ENCODE measurements at regions not wholly inside any gene's neighbourhood (a gene's known extent, or its start where the extent isn't known, plus 50 kb on each side); places are given as distances from the start of the nearest gene placed in this dataset.

- H3K36me3 ChIP-seq: no peaks in the 10 kb centered on the region
- no peak overlapping the region for H3K9ac ChIP-seq (ENCODE audit: low read depth in 2 of 2, low read length in 2 of 2)
- H3K27me3 ChIP-seq: no peaks in the 10 kb centered on the region
- no peak for DNase-seq
- no peaks in the 10 kb centered on the region for H3K9me3 ChIP-seq
- H3K27ac ChIP-seq: no peak overlapping the region
- H3K4me3 ChIP-seq: no peak overlapping the region
- TF ChIP-seq CTCF (IDR thresholded peaks at IDR 0.05): no peak
- H3K4me1 ChIP-seq: no peaks in the 10 kb centered on the region
- intact Hi-C loops (cut with DNase I): no loop called here
Observed at GRCh38 chr2:205858881-205859441, 176.7 kb downstream of the NRP2 start.

GRCh38 chr2:205858275-205858674 lies 176.0 kb downstream of the NRP2 start:
- intact Hi-C loops (cut with DNase I): no loop called here
- Histone ChIP-seq H3K9ac (ENCODE audit: low read depth in 2 of 2, low read length in 2 of 2) (no peak overlapping the region), H3K9me3 (no peaks in the 10 kb centered on the region), H3K4me3 (no peak overlapping the region), H3K27ac (no peak overlapping the region), H3K27me3 (no peaks in the 10 kb centered on the region), H3K36me3 (no peaks in the 10 kb centered on the region), H3K4me1 (no peaks in the 10 kb centered on the region)
- no peak for DNase-seq
- TF ChIP-seq CTCF (IDR thresholded peaks at IDR 0.05): no peak

- H3K27ac ChIP-seq: no peak overlapping the region
- H3K9me3 ChIP-seq: no peaks in the 10 kb centered on the region
- no peaks in the 10 kb centered on the region for H3K36me3 ChIP-seq
- H3K4me3 ChIP-seq: no peak overlapping the region
- intact Hi-C loops (cut with DNase I): no loop called here
- H3K4me1 ChIP-seq: no peaks in the 10 kb centered on the region
- no peak for DNase-seq
- H3K9ac ChIP-seq (ENCODE audit: low read depth in 2 of 2, low read length in 2 of 2): no peak overlapping the region
- no peak for TF ChIP-seq CTCF (IDR thresholded peaks at IDR 0.05)
- H3K27me3 ChIP-seq: no peaks in the 10 kb centered on the region
Observed at GRCh38 chr2:205857520-205858237, 175.4 kb downstream of the NRP2 start.

GRCh38 chr2:205852457-205852856 lies 170.2 kb downstream of the NRP2 start:
- Histone ChIP-seq H3K4me3 (no peak overlapping the region), H3K36me3 (no peaks in the 10 kb centered on the region), H3K9ac (ENCODE audit: low read depth in 2 of 2, low read length in 2 of 2) (no peak overlapping the region), H3K9me3 (no peaks in the 10 kb centered on the region), H3K27ac (no peak overlapping the region), H3K27me3 (no peaks in the 10 kb centered on the region), H3K4me1 (no peaks in the 10 kb centered on the region)
- no peak for TF ChIP-seq CTCF (IDR thresholded peaks at IDR 0.05)
- DNase-seq: no peak
- intact Hi-C loops (cut with DNase I): no loop called here

GRCh38 chr2:205850611-205851010 lies 168.3 kb downstream of the NRP2 start:
- H3K27ac ChIP-seq: no peak overlapping the region
- no peaks in the 10 kb centered on the region for H3K9me3 ChIP-seq
- intact Hi-C loops (cut with DNase I): no loop called here
- H3K4me3 ChIP-seq: no peak overlapping the region
- DNase-seq: no peak
- no peaks in the 10 kb centered on the region for H3K4me1 ChIP-seq
- H3K27me3 ChIP-seq: no peaks in the 10 kb centered on the region
- no peak for TF ChIP-seq CTCF (IDR thresholded peaks at IDR 0.05)
- no peaks in the 10 kb centered on the region for H3K36me3 ChIP-seq
- no peak overlapping the region for H3K9ac ChIP-seq (ENCODE audit: low read depth in 2 of 2, low read length in 2 of 2)

Measured in colonic mucosa (tissue), 4 donors.